Osteoblast (primary cell): ENCODE measurements at regions not wholly inside any gene's neighbourhood (a gene's known extent, or its start where the extent isn't known, plus 50 kb on each side); places are given as distances from the start of the nearest gene placed in this dataset.
A peak's percentile ranks its signal among the peaks of the same experiment; 100 is the strongest.

Experiments
- DNase-seq: peaks from one replicate; pipeline ENCODE4 v3.0.0; 2011; ENCODE audit warnings: low spot score, mixed read lengths; ENCODE audit not compliant: insufficient read length; ENCODE audit errors: missing footprints
- H2AFZ ChIP-seq: 2 replicates; pipeline ENCODE4 v1.6.0; 2011; ENCODE audit warnings: mild to moderate bottlenecking, low read length
- H3K27ac ChIP-seq: 2 replicates; pipeline ENCODE4 v1.5.1; 2011; ENCODE audit warnings: mild to moderate bottlenecking, low read depth, low read length, moderate library complexity
- H3K27me3 ChIP-seq: 2 replicates; pipeline ENCODE4 v1.6.0; 2012; ENCODE audit warnings: mild to moderate bottlenecking, control low read depth, inconsistent platforms, low read length, moderate library complexity; ENCODE audit not compliant: insufficient read depth
- H3K36me3 ChIP-seq: 2 replicates; pipeline ENCODE4 v1.5.1; 2011; ENCODE audit warnings: mild to moderate bottlenecking, low read length, control low read depth, moderate library complexity; ENCODE audit not compliant: insufficient read depth
- H3K4me1 ChIP-seq: 2 replicates; pipeline ENCODE4 v1.5.1; 2011; ENCODE audit warnings: mild to moderate bottlenecking, low read length, control low read depth, moderate library complexity; ENCODE audit not compliant: insufficient read depth
- H3K4me2 ChIP-seq: 2 replicates; pipeline ENCODE4 v1.6.0; 2011; ENCODE audit warnings: mild to moderate bottlenecking, low read length; ENCODE audit not compliant: insufficient read depth
- H3K4me3 ChIP-seq: fragments of 200-600 bp; sonication (generic); 3 replicates; pipeline ENCODE4 v1.5.1; 2012; ENCODE audit warnings: mild to moderate bottlenecking, low read length, inconsistent platforms; ENCODE audit not compliant: insufficient read depth
- H3K79me2 ChIP-seq: 2 replicates; pipeline ENCODE4 v1.6.0; 2012; ENCODE audit warnings: mild to moderate bottlenecking, low read length, control low read depth, inconsistent platforms; ENCODE audit not compliant: insufficient read depth
- H3K9me3 ChIP-seq: 2 replicates; pipeline ENCODE4 v1.5.1; 2011; ENCODE audit warnings: low read depth, low read length, control low read depth
- H4K20me1 ChIP-seq: 2 replicates; pipeline ENCODE4 v1.6.0; 2012; ENCODE audit warnings: mild to moderate bottlenecking, low read length, control low read depth; ENCODE audit not compliant: insufficient read depth
- TF ChIP-seq, protein P1 (sequence below): IDR thresholded peaks from 2 replicates; pipeline ENCODE4 v1.5.1; 2011; ENCODE audit warnings: mild to moderate bottlenecking, low read depth, low read length, moderate library complexity; ENCODE audit errors: extremely low read depth

DNA sequence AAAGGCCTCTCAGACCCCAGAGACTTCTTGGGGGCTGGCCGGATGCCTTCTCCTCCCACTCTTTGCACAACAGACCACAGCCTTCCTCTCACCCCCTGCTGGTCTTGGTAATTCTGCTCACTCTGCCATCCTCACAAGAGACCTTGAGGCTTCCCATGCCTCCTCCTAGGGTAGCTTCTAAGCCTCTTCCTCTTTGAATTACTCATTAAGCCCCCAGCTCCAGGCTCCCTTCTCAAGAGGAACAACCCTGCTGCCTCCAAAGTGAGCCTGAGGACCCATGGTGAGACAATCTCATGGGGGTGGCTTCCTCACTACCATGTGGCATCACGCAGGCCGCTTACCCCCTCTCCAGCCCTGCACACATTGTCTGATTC, 184.6 kb upstream of the SYT13 start:
- H3K4me2 ChIP-seq: no peak overlapping the region
- H3K79me2 ChIP-seq: no peaks in the 10 kb centered on the region
- TF ChIP-seq, protein P1, sequence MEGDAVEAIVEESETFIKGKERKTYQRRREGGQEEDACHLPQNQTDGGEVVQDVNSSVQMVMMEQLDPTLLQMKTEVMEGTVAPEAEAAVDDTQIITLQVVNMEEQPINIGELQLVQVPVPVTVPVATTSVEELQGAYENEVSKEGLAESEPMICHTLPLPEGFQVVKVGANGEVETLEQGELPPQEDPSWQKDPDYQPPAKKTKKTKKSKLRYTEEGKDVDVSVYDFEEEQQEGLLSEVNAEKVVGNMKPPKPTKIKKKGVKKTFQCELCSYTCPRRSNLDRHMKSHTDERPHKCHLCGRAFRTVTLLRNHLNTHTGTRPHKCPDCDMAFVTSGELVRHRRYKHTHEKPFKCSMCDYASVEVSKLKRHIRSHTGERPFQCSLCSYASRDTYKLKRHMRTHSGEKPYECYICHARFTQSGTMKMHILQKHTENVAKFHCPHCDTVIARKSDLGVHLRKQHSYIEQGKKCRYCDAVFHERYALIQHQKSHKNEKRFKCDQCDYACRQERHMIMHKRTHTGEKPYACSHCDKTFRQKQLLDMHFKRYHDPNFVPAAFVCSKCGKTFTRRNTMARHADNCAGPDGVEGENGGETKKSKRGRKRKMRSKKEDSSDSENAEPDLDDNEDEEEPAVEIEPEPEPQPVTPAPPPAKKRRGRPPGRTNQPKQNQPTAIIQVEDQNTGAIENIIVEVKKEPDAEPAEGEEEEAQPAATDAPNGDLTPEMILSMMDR: no peak
- no peaks in the 10 kb centered on the region for H3K36me3 ChIP-seq
- no peak for DNase-seq
- H4K20me1 ChIP-seq: no peaks in the 10 kb centered on the region
- H3K4me3 ChIP-seq: no peak overlapping the region
- peak overlapping the region; percentile 1 for H2AFZ ChIP-seq
- no peaks in the 10 kb centered on the region for H3K9me3 ChIP-seq
- peak overlapping the region; percentile 68 for H3K27ac ChIP-seq
- no peaks in the 10 kb centered on the region for H3K27me3 ChIP-seq
- peaks cover 32% of the 10 kb centered on the region for H3K4me1 ChIP-seq

DNA sequence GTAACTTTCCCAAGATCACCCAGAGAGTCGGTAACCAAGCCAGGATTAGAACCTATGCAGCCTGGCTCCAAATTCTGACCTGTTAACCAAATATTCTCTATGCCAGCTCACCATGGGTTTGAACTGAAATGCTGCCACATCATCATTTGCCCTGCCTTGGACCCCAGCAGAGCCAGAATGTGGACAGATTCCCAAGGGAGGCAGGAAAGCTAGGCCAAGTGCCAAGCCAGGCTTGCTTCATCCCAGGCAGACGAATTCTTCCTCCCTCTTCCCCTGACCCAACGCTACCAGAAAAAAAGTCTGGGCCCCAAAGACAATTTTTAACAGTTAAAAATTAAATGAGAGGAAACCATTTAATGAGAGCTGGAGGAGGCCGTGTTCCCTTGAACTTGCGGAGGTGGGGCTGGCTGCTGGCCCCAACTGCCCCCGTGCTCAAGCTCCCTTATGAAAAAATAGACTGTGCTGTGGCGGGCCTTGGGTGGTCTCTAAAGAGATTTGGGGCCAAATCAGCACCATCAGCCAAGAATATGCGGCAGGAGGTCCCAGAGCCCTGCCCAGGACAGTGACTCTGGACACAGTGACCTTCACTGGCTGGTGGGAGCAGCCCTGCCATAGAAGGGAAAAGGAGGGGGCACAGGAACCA, 184.1 kb upstream of the SYT13 start:
- Histone ChIP-seq H4K20me1 (no peaks in the 10 kb centered on the region), H3K4me1 (peaks cover 32% of the 10 kb centered on the region), H3K4me2 (peak overlapping the region; percentile 0), H3K27ac (peak overlapping the region; percentile 68), H3K79me2 (no peaks in the 10 kb centered on the region), H3K4me3 (no peak overlapping the region), H3K27me3 (no peaks in the 10 kb centered on the region), H3K36me3 (no peaks in the 10 kb centered on the region), H2AFZ (peak overlapping the region; percentile 1), H3K9me3 (no peaks in the 10 kb centered on the region)
- TF ChIP-seq, protein P1: no peak
- peak; percentile 58 for DNase-seq

DNA sequence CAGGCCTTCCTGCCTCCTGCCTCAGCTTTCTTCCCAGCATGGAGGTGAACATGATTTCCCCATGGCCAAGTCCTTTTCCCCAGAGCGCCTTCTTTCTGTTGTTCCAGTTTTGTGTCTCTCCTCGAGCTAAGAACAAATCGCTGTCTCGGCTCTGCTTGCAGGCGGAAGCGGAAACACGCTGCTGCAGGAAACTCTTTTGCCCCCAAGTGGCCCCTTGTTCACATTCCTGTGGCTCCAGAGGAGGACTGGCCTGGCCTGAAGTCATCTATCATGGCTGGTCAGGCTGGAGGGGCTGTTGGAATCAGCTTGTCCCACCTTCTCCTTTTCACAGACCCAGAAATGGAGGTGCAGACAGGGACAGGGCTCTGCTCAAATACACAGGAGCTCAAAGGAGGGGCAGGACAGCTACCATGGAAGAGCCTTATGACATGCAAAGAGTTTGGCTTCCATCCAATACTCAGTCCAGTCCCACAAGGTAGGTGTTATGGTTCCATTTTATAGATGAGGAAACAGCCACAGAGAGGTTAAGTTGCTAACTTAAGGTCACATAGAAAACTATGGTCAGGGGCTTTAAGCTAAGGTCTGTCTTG, 182.2 kb upstream of the SYT13 start:
- no peaks in the 10 kb centered on the region for H4K20me1 ChIP-seq
- no peak overlapping the region for H3K27ac ChIP-seq
- DNase-seq: no peak
- no peaks in the 10 kb centered on the region for H3K9me3 ChIP-seq
- H2AFZ ChIP-seq: peak overlapping the region; percentile 53
- no peak overlapping the region for H3K4me2 ChIP-seq
- H3K79me2 ChIP-seq: no peaks in the 10 kb centered on the region
- TF ChIP-seq, protein P1: no peak
- H3K4me3 ChIP-seq: no peak overlapping the region
- H3K27me3 ChIP-seq: no peaks in the 10 kb centered on the region
- H3K4me1 ChIP-seq: peaks cover 32% of the 10 kb centered on the region
- H3K36me3 ChIP-seq: no peaks in the 10 kb centered on the region

DNA sequence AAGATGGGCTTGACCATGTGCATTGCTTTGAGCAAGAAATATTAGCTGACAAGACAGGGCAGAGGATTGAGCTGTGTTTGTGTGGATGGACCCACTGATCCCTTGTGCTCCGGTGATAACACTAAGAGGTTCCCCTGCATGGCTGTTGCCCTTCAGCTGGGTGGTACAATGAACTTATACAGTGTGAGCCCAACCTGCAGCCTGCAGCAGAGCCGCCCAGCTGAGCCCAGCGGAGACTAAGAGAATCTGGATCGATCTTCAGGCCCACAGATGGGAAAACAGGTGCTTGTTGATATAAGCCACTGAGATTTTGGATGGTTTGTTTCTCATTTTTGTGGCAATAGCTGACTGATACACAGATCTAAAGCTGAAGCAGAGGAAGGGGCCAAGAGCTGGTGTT, 177.4 kb upstream of the SYT13 start:
- H4K20me1 ChIP-seq: no peaks in the 10 kb centered on the region
- H3K36me3 ChIP-seq: no peaks in the 10 kb centered on the region
- no peaks in the 10 kb centered on the region for H3K27me3 ChIP-seq
- H3K4me2 ChIP-seq: no peak overlapping the region
- no peak for DNase-seq
- H3K4me1 ChIP-seq: peaks cover 12% of the 10 kb centered on the region
- H3K27ac ChIP-seq: no peak overlapping the region
- H3K79me2 ChIP-seq: no peaks in the 10 kb centered on the region
- TF ChIP-seq, protein P1: no peak
- H2AFZ ChIP-seq: no peak overlapping the region
- H3K4me3 ChIP-seq: no peak overlapping the region
- H3K9me3 ChIP-seq: no peaks in the 10 kb centered on the region
